GM18858 (cell line): ENCODE measurements at regions not wholly inside any gene's neighbourhood (a gene's known extent, or its start where the extent isn't known, plus 50 kb on each side); places are given as distances from the start of the nearest gene placed in this dataset.
"Not testable (repeated sequence)": the region's sequence is repeated elsewhere in the genome, so short reads cannot be mapped to it uniquely, and the experiment has no call there.

Experiments
- ATAC-seq: cut with Tn5 transposase; IDR thresholded peaks from one replicate; pipeline ENCODE4 v1.9.1; 2021; ENCODE audit not compliant: unreplicated experiment

DNA sequence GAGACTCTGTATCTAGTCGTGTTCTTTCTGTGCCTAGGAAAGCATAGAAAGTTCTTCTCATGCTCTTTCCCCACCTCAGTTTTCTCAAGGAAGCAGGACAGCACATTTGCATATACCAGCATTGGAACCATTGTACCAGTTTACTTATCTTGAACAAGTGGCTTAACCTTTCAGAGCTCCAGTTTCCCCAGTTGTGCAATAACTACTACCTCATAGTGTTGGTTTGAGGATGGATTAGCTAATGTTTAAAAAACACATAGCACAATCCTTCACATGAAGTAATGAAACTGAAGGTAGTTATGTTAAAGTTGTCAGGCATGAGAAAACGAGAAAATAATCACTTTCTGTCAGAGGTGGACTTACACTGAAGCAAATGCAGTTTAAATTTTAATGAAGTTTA, 92.2 kb upstream of the H2AZ1 start:
- ATAC-seq: no peak

DNA sequence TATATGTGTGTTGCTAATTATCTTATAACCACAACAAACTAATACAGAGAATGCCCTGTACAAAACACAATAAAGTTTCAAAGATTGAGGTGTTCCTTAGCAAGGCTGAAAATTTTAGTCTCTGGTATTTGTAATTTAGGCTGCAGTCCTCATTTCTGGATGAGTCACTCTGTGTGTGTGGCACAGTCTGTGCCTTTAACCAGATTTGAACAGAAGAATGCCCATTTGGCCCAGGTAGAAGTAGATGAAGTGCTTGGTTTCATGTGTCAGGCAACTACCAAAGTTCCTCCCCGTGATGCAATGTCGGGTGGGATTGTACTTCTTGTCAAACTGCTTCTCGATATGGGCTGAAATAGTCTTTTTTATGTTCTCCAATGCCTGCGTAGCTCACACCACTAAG, 91.6 kb upstream of the H2AZ1 start:
- no peak for ATAC-seq

- ATAC-seq: no peak
Observed at GRCh38 chr4:100034023-100034664, 84.1 kb upstream of the H2AZ1 start.

DNA sequence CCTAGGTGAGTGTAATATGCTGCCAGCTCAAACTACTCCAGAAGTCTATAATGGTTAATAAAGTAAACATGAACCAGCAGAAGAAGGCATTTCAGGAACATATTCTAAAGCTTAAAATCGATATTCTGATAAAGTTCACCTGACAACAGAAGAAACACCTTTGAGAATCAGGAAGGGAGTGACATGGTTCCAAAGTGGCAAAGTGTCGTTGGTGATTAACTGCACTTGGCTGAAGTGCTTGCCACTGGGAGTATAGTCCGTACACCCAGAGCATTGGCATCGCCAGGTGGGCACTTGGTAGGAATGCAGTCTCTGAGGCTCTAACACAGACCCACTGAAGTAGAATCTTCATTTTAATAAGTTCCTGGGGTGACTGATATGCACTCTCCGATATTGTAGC, 76.0 kb upstream of the H2AZ1 start:
- no peak for ATAC-seq

DNA sequence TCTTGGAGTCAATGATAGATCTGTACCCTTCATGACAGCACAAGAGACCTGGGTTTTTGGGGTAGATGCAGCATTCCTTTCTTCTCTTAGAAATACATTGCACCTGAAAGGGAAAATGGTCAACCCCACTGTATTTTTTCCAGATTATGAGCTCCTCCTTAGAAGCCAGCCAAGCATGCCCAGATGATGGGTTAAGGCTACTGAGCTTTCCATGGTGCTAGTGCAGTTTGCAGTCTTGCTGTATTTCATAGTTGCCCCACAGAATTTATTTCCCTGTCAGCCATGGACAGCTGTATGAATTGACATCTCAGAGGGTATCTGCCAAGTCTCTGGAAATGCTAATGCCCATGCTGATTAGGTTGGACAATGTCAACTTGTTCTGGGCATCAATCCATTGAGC, 73.7 kb upstream of the H2AZ1 start:
- no peak for ATAC-seq

- ATAC-seq: no peak
Observed at GRCh38 chr4:100022792-100023222, 72.7 kb upstream of the H2AZ1 start.

GRCh38 chr4:100019821-100020220, 69.7 kb upstream of the H2AZ1 start:
- no peak for ATAC-seq

DNA sequence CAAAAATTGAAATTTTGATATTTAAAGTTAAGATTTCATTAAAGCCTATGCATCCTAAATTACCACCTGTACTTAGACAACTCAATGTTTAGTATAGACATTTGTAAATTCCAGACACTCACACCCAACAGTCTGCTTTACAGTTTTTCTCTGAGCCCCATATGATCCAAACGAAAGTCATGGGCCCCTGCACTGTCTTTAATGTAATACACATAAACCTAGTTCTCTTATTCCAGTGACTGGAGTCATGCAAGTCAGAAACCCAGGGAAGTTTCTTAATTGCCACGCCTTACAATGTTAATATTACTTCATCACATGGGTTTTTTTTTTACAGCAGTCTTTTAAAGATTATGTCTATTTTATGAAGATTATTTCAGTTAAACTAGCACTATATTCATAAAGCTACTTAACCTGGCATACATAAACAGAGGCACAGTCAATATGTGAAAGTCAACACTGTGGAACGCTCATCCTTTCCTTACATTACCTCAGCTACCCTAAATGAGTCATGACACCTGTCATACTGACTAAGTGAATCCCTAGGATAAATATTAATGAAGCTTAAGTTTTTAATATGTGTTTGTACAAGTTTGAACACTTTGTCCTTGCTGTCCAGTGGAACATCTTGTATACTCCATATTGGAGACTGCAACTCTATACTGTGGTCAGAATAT, 67.7 kb upstream of the H2AZ1 start:
- peak; percentile 76 for ATAC-seq

- ATAC-seq: no peak
Observed at GRCh38 chr4:100016191-100016590, 66.1 kb upstream of the H2AZ1 start.

DNA sequence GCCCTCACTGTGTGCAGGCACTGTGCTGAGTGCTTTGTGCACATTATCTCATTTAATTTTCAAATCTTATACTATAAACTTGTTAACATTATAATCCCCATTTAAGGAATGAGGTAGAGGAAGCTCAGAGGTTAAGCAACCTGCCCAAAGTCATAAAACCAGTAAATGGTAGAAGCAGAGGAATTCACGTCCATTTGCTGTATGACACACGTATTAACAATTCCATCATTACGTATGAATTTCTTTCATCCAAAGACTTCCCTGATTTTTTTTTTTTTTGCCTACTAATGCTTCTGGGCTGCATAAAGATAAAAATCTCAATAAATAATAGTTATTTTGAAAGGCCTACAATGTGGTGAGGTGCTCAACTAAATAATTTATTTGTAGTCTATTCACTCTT, 64.5 kb upstream of the H2AZ1 start:
- ATAC-seq: no peak

DNA sequence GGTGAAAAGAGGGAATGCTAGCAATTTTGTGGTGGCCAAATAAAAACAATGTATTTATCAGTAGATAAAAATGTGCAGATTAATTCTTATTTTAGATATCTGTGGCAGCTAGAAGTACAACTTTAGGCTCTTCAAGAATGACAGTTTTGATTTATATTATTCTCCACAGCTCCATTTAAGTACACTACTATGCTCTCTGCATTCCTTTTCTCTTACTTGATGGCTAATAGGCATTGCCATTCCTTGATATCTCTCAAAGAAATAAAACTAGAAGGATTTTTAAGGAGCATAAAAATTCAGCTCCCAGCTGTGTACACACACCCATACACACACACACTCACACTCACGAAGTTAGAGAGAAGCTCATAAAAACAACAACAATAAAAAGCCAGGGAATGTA, 59.4 kb upstream of the H2AZ1 start:
- no peak for ATAC-seq

- no peak for ATAC-seq
Observed at GRCh38 chr4:100008048-100008447, 58.0 kb upstream of the H2AZ1 start.

DNA sequence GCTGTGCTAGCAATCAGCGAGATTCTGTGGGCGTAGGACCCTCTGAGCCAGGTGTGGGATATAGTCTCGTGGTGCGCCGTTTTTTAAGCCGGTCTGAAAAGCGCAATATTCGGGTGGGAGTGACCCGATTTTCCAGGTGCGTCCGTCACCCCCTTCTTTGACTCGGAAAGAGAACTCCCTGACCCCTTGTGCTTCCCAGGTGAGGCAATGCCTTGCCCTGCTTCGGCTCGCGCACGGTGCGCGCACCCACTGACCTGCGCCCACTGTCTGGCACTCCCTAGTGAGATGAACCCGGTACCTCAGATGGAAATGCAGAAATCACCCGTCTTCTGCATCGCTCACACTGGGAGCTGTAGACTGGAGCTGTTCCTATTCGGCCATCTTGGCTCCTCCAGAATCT, 56.1 kb upstream of the H2AZ1 start:
- ATAC-seq: not testable (repeated sequence)
